Germinal center (tissue), 1 donor: ENCODE measurements at regions not wholly inside any gene's neighbourhood (a gene's known extent, or its start where the extent isn't known, plus 50 kb on each side); places are given as distances from the start of the nearest gene placed in this dataset.
"Not testable (repeated sequence)": the region's sequence is repeated elsewhere in the genome, so short reads cannot be mapped to it uniquely, and the experiment has no call there.

Source experiments
- DNase-seq: peaks from one replicate; pipeline ENCODE4 v3.0.0; 2012; ENCODE audit warnings: mixed read lengths, low spot score

DNA sequence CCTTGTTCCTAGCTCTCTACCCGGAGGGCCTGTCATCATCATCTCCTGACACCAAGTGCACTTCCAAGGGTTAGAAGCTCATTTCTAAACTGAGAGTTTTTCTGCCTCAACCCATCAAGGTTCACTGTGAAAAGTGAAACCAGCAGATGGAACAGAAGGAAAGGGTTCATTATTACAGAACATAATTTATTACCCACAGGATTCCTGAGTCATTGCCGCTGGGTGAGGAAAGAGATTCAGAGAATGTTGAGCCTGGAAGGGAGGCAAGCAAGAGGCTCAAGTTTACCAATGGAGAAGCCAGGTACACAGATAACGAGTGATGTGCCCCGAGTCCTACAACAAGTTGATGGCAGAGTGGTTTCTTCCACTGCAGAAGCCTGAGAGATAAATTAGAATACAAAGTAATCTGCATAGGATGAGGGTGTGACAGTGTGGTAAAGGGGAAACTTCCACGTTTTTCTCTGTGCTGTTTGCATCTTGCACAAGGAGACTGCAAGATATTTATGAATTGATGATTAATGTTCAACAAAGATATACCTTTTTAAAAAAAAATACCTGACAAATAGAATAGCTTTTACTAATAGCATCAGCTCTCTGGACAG, 80.5 kb upstream of the SETMAR start:
- DNase-seq: no peak

DNA sequence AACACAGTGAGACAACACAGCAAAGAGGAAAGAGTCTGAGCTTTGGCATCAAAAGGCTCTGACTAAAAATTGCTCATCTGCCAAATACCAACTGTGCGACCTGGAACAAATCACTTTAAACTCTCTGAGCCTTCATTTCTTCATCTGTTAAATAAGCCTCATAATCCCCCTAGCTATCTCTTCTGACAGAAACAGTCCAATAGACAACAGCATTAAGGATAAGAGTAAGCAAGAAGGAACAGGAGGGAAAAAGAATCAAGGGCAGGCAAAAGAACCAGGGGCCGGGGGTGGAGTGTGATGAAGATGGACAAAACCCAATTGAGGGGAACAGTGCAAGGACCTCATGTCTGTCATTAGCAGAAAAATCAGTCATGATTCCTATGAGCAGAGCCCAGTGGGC, 79.4 kb upstream of the SETMAR start:
- DNase-seq: no peak

DNA sequence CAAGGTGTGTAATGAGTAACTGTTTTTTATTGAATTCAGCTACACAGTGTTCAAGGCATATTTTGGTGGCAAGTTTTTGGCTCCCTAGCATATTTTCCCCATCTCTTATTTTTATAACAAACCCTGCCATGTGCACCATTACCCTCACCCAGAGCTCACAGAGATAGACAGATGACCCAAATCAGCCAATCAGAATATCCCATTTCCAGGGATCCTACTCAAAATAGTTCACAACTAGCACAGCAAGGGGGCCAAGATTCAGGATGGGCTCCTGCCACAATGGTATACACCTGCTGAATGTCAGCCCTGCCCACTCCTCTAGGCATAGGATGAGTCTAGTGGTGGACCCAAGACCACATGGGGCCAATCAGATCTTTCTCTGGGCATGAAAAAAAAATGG, 78.8 kb upstream of the SETMAR start:
- no peak for DNase-seq

DNA sequence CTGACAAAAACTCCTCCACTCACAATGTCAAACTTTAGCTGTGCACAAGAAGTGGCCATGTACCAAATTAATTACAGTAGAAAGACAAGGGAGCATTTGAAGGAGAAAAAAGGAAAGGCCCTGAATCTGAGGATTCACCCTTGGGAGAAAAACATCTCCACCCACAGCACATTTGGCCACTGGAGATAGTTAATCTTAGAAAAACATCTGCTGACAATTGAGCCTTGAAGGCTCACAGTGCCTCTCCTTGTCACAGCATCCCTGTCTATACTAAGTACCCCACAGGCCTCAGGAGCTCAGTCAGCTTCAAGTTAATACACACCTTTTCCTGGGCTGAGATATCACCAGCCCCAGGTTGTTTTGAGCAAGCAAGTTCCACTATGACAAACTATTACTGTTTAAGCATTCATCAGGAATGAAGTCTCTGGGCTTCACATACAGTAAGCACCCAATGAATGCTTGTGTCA, 78.1 kb upstream of the SETMAR start:
- no peak for DNase-seq

DNA sequence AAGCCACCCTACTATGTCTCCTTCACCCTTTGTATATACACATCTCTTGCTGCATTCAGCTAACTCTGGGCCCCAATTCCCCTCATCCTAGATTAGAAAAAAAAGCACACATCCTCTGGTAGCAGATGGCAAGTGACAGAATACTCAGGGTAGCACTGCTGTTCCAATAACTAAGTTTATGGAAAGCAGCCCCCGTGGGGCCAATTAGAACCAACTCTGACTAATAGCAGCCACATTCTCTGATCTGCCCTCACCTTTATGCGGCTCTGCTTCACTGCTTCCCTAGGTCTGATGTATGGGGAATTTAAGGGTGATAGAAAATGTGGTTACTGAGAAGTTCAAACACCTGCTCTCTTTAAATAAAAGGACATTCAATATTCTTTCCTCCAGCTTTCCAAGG, 74.9 kb upstream of the SETMAR start:
- DNase-seq: no peak

DNA sequence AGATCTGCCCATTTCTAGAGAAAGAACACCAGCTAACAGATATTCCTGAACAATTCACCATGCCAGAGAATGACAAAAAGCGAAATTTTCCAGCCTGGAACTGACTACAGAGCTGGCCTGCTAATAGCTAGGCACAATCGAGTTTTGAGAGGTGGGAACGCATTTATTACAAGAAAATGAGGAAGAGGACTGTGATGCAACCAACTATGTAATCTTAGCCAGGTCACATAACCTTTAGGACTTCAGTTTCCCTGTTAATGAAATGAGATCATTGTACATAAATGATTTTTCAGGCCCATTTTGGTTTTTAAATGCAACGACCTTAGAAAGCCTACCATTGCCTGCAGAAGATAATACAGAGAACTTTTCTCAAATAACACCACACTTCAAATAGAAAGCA, 72.1 kb upstream of the SETMAR start:
- no peak for DNase-seq

DNA sequence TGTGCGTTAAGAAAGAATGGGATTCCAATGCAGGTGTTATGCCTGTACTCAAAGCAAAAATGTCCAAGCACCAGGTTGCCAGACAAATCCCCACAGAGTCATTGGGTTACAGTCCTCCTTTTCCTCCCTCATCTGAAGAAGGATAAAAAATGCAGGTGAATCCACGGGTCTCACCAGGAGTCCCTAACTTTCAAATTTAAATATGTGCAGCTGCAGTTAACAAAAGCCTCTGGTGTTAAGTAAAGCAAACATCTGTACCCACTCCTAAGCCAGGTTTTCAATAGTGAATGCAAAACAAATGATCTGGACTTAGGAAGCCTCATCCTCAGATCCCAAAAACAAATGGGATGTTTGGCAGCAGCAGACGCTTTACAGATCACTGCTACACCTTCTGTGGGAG, 70.4 kb upstream of the SETMAR start:
- no peak for DNase-seq

DNA sequence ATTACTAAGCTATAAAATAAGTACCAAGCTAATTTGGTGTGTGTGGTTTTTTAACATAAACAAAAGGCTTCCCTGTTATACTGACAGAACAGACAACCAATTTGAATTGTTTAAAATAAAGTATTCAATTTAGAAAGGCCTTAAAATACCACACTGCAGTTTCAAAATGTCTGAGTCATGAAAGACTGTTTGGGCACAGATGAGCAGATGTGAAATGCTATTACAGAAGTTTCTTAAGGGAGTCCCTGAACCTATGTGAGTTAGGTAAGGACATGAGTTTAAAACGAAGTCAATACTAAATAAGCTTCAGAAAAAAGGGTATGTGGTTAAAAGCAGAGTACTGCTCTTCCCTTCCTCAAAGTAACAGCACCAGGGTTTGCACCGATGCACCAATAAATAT, 69.7 kb upstream of the SETMAR start:
- no peak for DNase-seq

DNA sequence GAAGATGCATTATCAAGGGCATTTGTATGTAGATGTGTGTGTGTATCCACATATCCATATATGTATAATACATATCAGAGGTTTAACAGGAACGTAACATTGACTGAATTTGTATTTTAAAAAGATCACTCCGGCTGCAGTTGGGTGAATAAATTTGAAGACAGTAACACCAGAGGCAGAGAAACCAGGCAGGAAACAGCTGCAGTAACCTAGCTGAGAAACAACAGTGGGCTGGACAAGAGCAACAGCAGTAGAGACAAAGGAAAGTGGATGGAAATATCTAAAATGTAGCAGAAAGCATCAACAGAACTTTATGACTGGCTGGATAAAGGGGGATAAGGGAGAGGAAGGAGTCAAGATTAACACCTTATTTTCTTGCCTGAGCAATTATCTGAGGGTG, 68.3 kb upstream of the SETMAR start:
- no peak for DNase-seq

DNA sequence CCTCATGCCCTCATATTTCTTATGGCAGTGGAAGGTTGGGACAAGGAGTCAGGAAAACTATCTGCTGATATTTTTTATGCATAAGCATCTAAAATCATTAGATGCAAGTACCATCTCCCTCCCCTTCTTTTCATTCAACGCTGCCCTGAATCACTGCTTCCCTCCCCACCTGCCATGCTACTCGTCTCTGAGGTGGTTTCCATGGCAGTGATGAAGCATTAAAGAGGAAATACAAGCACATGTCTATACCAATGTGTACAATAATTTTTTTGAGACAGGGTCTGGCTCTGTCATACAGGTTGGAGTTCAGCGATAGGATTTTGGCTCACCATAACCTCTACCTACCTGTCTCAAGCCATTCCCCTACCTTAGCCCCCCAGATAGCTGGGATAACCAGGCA, 67.5 kb upstream of the SETMAR start:
- DNase-seq: no peak

DNA sequence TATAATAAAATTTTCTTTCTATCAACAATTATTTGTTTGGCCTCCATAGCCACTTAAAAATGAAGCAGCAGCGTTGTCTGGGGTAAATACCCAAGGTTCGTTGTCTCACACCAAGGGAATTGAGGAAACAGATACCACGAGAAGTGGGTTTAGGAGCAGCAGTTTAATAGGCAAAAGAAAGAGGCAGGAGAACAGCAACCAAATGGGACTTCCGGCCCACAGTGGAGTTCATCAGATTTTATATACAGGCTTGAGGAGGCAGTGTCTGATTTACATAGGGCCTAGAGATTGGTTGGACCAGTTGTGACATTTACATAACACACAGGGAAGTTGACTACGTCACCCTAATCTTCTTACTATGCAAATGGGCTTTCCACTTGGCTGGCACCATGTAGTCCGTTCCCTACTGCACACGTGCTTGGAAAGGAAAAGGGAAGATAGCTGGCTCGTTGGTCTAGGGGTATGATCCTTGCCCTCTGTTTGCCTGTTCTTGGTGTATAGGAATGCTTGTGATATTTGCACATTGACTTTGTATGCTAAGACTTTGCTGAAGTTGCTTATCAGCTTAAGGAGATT, 61.5 kb upstream of the SETMAR start:
- no peak for DNase-seq

DNA sequence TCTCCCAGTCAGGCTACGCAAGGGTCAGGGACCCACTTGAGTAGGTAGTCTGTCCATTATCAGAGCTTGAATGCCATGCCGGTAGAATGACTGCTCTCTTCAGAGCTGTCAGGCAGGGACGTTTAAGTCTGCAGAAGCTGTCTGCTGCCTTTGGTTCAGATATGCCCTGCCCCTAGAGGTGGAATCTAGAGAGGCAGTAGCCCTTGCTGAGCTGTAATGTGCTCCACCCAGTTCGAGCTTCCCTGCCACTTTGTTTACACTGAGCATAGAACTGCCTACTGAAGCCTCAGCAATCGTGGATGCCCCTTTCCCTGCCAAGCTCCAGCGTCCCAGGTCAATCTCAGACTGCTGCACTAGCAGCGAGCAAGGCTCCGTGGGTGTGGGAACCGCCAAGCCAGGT, 57.5 kb upstream of the SETMAR start:
- DNase-seq: no peak

DNA sequence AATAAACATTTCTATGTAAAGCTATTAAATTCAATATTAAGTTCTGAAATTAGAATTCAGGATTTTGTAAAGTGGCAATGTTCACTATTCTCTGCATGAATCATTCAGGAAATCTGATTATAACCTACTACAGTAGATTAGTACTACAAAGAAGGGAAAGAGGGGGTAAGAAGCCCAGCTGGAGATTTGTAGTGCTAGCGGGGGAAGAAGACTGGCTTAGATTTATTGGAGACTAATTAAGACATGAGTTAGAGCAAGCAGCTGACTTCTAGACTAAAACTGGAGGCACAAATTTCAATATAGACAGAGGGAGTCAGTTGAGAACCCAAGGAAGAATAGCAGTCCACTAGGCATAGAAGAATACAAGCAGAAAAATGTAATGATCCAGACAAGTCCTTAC, 55.8 kb upstream of the SETMAR start:
- no peak for DNase-seq

DNA sequence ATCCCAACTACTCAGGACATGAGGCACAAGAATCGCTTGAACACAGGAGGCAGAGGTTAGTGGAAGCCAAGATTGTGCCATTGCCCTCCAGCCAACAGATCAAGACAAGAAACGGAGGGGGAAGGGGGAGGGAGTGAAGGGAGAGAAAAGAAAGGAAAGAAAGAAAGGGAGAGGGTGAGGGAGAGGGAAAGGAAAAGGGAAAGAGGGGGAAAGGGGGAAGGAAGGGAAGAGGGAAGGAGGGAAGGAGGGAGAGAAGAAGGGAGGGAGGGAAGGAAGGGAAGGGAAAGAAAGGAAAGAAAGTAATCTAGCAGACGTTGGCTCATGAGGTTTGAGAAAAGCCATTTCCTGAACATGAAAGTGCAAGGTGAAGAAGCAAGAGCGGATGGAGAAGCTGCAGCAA, 53.1 kb upstream of the SETMAR start:
- no peak for DNase-seq

DNA sequence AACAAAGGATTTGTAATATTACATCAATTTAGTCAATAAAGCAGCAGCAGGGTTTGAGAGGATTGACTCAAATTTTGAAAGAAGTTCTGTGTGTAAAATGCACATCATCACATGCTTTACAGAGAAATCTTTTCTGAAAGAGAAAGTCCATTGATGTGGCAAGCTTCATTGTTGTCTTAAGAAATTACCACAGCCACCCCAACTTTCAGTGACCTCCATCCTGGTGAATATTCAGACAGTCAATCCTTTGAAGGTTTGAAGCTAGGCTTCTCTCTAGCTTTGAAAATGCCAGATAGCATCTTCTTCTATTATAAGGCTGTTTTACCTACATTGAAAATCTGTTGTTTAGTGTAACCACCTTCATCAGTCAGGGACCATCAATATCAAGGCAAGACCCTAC, 51.8 kb upstream of the SETMAR start:
- no peak for DNase-seq

DNA sequence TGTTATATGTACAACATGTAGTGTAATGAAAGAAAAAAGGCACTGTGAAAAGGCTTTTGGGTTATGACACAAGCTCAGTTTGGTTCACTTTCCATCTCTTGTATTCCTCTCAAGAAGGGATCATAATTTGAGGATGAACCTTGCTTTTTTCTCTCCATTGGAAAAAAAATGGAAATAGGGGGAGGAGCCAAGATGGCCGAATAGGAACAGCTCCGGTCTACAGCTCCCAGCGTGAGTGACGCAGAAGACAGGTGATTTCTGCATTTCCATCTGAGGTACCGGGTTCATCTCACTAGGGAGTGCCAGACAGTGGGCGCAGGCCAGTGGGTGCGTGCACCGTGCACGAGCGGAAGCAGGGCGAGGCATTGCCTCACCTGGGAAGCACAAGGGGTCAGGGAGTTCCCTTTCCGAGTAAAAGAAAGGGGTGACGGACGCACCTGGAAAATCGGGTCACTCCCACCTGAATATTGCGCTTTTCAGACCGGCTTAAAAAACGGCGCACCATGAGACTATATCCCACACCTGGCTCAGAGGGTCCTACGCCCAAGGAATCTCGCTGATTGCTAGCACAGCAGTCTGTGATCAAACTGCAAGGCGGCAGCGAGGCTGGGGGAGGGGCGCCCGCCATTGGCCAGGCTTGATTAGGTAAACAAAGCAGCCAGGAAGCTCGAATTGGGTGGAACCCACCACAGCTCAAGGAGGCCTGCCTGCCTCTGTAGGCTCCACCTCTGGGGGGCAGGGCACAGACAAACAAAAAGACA, 49.9 kb upstream of the SETMAR start:
- DNase-seq: not testable (repeated sequence)
